Fibroblast of skin of abdomen (primary cell): ENCODE measurements at regions not wholly inside any gene's neighbourhood (a gene's known extent, or its start where the extent isn't known, plus 50 kb on each side); places are given as distances from the start of the nearest gene placed in this dataset.
A peak's percentile ranks its signal among the peaks of the same experiment; 100 is the strongest.

ENCODE experiments used
- DNase-seq: peaks from one replicate; pipeline ENCODE4 v3.0.0-alpha.2; 2013

GRCh38 chr4:133467290-133467947 is 318.3 kb downstream of the PCDH10 start:
- DNase-seq: no peak

GRCh38 chr4:133465022-133465421 is 315.9 kb downstream of the PCDH10 start:
- no peak for DNase-seq

GRCh38 chr4:133464311-133464710 is 315.2 kb downstream of the PCDH10 start:
- no peak for DNase-seq

- no peak for DNase-seq
These were observed 303.6 kb downstream of the PCDH10 start for GRCh38 chr4:133452678-133453077.

- DNase-seq: no peak
These were observed 301.7 kb downstream of the PCDH10 start for GRCh38 chr4:133450813-133451212.

- no peak for DNase-seq
These were observed 291.3 kb downstream of the PCDH10 start for GRCh38 chr4:133440404-133440803.

- DNase-seq: no peak
These were observed 290.7 kb downstream of the PCDH10 start for GRCh38 chr4:133439830-133440229.

- DNase-seq: no peak
These were observed 275.5 kb downstream of the PCDH10 start for GRCh38 chr4:133424605-133425004.

- DNase-seq: no peak
These were observed 254.8 kb downstream of the PCDH10 start for GRCh38 chr4:133403913-133404312.

- DNase-seq: peak; percentile 9
These were observed 253.5 kb downstream of the PCDH10 start for GRCh38 chr4:133402616-133403015.

GRCh38 chr4:133394971-133395627 is 246.0 kb downstream of the PCDH10 start:
- no peak for DNase-seq

GRCh38 chr4:133390198-133390855 is 241.2 kb downstream of the PCDH10 start:
- DNase-seq: no peak

GRCh38 chr4:133389029-133389428 is 239.9 kb downstream of the PCDH10 start:
- no peak for DNase-seq

- no peak for DNase-seq
These were observed 236.3 kb downstream of the PCDH10 start for GRCh38 chr4:133385161-133385954.

GRCh38 chr4:133379681-133380438 is 230.8 kb downstream of the PCDH10 start:
- no peak for DNase-seq

GRCh38 chr4:133377286-133377685 is 228.2 kb downstream of the PCDH10 start:
- no peak for DNase-seq

- no peak for DNase-seq
These were observed 223.6 kb downstream of the PCDH10 start for GRCh38 chr4:133372699-133373098.

- no peak for DNase-seq
These were observed 206.5 kb downstream of the PCDH10 start for GRCh38 chr4:133355633-133356032.

- DNase-seq: no peak
These were observed 198.3 kb downstream of the PCDH10 start for GRCh38 chr4:133347409-133347808.

- DNase-seq: no peak
These were observed 175.4 kb downstream of the PCDH10 start for GRCh38 chr4:133324491-133324890.

- no peak for DNase-seq
These were observed 174.6 kb downstream of the PCDH10 start for GRCh38 chr4:133323670-133324069.

- peak; percentile 38 for DNase-seq
These were observed 171.6 kb downstream of the PCDH10 start for GRCh38 chr4:133320576-133321170.
